IMR-90 (cell line): ENCODE measurements at regions not wholly inside any gene's neighbourhood (a gene's known extent, or its start where the extent isn't known, plus 50 kb on each side); places are given as distances from the start of the nearest gene placed in this dataset.

Experiments used
- ATAC-seq: fragments of 200-7000 bp; cut with Tn5 transposase; 2 replicates; pipeline ENCODE4 v1.9.1; 2020; ENCODE audit warnings: low read depth, mild to moderate bottlenecking, moderate library complexity
- BruUV-seq: library from RNA; stranded (reverse); fragments of 400-500 nt; replicated peaks from 2 replicates; lab custom pipeline; 2021; lab: Mats Ljungman, UMichigan
- CTCF ChIA-PET: fragments of 300-600 bp; formaldehyde crosslinking; extraction: SDS; loops from one replicate; lab custom pipeline; 2021; ENCODE audit warnings: antibody characterized with exemption; lab: Yijun Ruan, JAX
- POLR2A ChIA-PET: fragments of 300-600 bp; sonication (Branson Sonifier 250); formaldehyde crosslinking; loops from one replicate; lab custom pipeline; 2022; ENCODE audit warnings: antibody characterized with exemption; ENCODE audit not compliant: unreplicated experiment; lab: Charles Lee
- DNase-seq: peaks from one replicate; pipeline ENCODE4 v3.0.0; 2013
- H2AFZ ChIP-seq: replicated peaks from 2 replicates; pipeline ENCODE3; 2013; ENCODE audit warnings: low read length, mild to moderate bottlenecking; ENCODE audit not compliant: poor library complexity
- H2AK5ac ChIP-seq: 2 replicates; pipeline ENCODE4 v1.6.1; 2013; ENCODE audit warnings: low read depth, low read length, inconsistent platforms
- H2AK9ac ChIP-seq: replicated peaks from 2 replicates; pipeline ENCODE3; 2013; ENCODE audit warnings: mild to moderate bottlenecking, low read depth, low read length, moderate library complexity; ENCODE audit not compliant: poor library complexity
- H2BK120ac ChIP-seq: 2 replicates; pipeline ENCODE4 v1.6.1; 2013; ENCODE audit warnings: low read depth, low read length, inconsistent platforms
- H2BK15ac ChIP-seq: 3 replicates; pipeline ENCODE4 v1.6.1; 2013; ENCODE audit warnings: low read depth, low read length, inconsistent platforms
- H2BK20ac ChIP-seq: 2 replicates; pipeline ENCODE4 v1.6.1; 2013; ENCODE audit warnings: low read depth, mild to moderate bottlenecking, inconsistent platforms, low read length, moderate library complexity
- H2BK5ac ChIP-seq: 2 replicates; pipeline ENCODE4 v1.6.1; 2013; ENCODE audit warnings: mild to moderate bottlenecking, low read depth, low read length, inconsistent platforms; ENCODE audit not compliant: poor library complexity, severe bottlenecking
- H3K14ac ChIP-seq: replicated peaks from 2 replicates; pipeline ENCODE4 v1.6.1; 2013; ENCODE audit warnings: low read depth, low read length, inconsistent platforms
- H3K18ac ChIP-seq: 2 replicates; pipeline ENCODE4 v1.6.1; 2013; ENCODE audit warnings: low read depth, low read length, control low read depth
- H3K23ac ChIP-seq: 2 replicates; pipeline ENCODE4 v1.6.1; 2013; ENCODE audit warnings: low read depth, low read length, inconsistent platforms
- H3K27ac ChIP-seq: 2 replicates; pipeline ENCODE4 v1.5.1; 2013; ENCODE audit warnings: mild to moderate bottlenecking, control low read depth, low read length; ENCODE audit not compliant: insufficient read depth
- H3K27me3 ChIP-seq: 2 replicates; pipeline ENCODE4 v1.6.1; 2013; ENCODE audit warnings: low read length; ENCODE audit not compliant: control insufficient read depth, insufficient read depth
- H3K36me3 ChIP-seq: 2 replicates; pipeline ENCODE4 v1.6.1; 2013; ENCODE audit warnings: low read length, mixed read lengths; ENCODE audit not compliant: control insufficient read depth, insufficient read depth
- H3K4ac ChIP-seq: 2 replicates; pipeline ENCODE4 v1.6.1; 2013; ENCODE audit warnings: low read depth, low read length, inconsistent platforms
- H3K4me1 ChIP-seq: 2 replicates; pipeline ENCODE4 v1.6.1; 2013; ENCODE audit warnings: low read length, mixed read lengths; ENCODE audit not compliant: control insufficient read depth, insufficient read depth
- H3K4me2 ChIP-seq: 2 replicates; pipeline ENCODE4 v1.6.1; 2013; ENCODE audit warnings: low read depth, mild to moderate bottlenecking, control low read depth, low read length, moderate library complexity
- H3K4me3 ChIP-seq: 2 replicates; pipeline ENCODE4 v1.5.1; 2013; ENCODE audit warnings: low read depth, mild to moderate bottlenecking, control low read depth, low read length, moderate library complexity; ENCODE audit not compliant: insufficient read depth
- H3K56ac ChIP-seq: 2 replicates; pipeline ENCODE4 v1.6.1; 2013; ENCODE audit warnings: low read length, inconsistent platforms; ENCODE audit not compliant: insufficient read depth; ENCODE audit errors: extremely low read depth
- H3K79me1 ChIP-seq, 2 experiments: 2 replicates each; pipeline ENCODE4 v1.6.1; 2013; ENCODE audit warnings: low read length in 2 of 2, inconsistent platforms in 1 of 2, low read depth in 1 of 2
- H3K9ac ChIP-seq: 2 replicates; pipeline ENCODE4 v1.6.1; 2013; ENCODE audit warnings: low read depth, low read length, control low read depth
- H3K9me1 ChIP-seq: 2 replicates; pipeline ENCODE4 v1.6.1; 2013; ENCODE audit warnings: low read length, inconsistent platforms; ENCODE audit not compliant: insufficient read depth
- H3K9me3 ChIP-seq: 2 replicates; pipeline ENCODE4 v1.6.1; 2013; ENCODE audit warnings: low read length; ENCODE audit not compliant: control insufficient read depth, insufficient read depth
- H4K20me1 ChIP-seq: 2 replicates; pipeline ENCODE4 v1.6.1; 2013; ENCODE audit warnings: low read length, inconsistent platforms; ENCODE audit not compliant: insufficient read depth
- H4K5ac ChIP-seq: 2 replicates; pipeline ENCODE4 v1.6.1; 2013; ENCODE audit warnings: mild to moderate bottlenecking, low read depth, low read length, control low read depth
- H4K8ac ChIP-seq, 2 experiments: 2 replicates each; pipeline ENCODE4 v1.6.1; 2013; ENCODE audit warnings: low read depth in 2 of 2, low read length in 2 of 2, control low read depth in 1 of 2, inconsistent platforms in 1 of 2
- H4K91ac ChIP-seq: 2 replicates; pipeline ENCODE4 v1.6.1; 2013; ENCODE audit warnings: low read depth, low read length, inconsistent platforms; ENCODE audit not compliant: insufficient read depth
- BHLHE40 ChIP-seq: fragments of 150-350 bp; IDR thresholded peaks from 2 replicates; pipeline ENCODE4 v1.6.1; 2016; ENCODE audit warnings: mild to moderate bottlenecking, low read depth, low read length
- CEBPB ChIP-seq: IDR thresholded peaks from 2 replicates; pipeline ENCODE4 v1.6.1; 2012; ENCODE audit warnings: low read depth, low read length, improper control_type of control experiment
- MAFK ChIP-seq: IDR thresholded peaks from 2 replicates; pipeline ENCODE4 v1.6.1; 2012; ENCODE audit warnings: low read depth, low read length, improper control_type of control experiment
- RFX5 ChIP-seq: IDR thresholded peaks from 2 replicates; pipeline ENCODE4 v1.8.0; 2012; ENCODE audit warnings: low read depth, mild to moderate bottlenecking, low read length, moderate library complexity
- SMC3 ChIP-seq: fragments of 150-350 bp; IDR thresholded peaks from 2 replicates; pipeline ENCODE4 v1.6.1; 2016; ENCODE audit warnings: low read depth, mild to moderate bottlenecking, antibody characterized with exemption, low read length, moderate library complexity
- WGBS, 2 experiments: methylation state at CpG; one replicate each; pipeline versions ENCODE4 v1.1.5 to v1.1.7; 2013; ENCODE audit warnings: missing lambda C conversion rate in 2 of 2; ENCODE audit not compliant: insufficient read length in 1 of 2; ENCODE audit errors: extremely low coverage in 2 of 2; 5-methylcytosine and 5-hydroxymethylcytosine counted together
- dilution Hi-C: fragments of 300-500 bp; cut with HindIII; formaldehyde crosslinking; loops from one replicate; pipeline ENCODE4 v1.14.3; 2018; ENCODE audit warnings: low sequenced_read_pairs; ENCODE audit not compliant: unreplicated experiment
- in situ Hi-C: fragments of 300-500 bp; cut with MboI; formaldehyde crosslinking; loops from 3 replicates; pipeline ENCODE4 v1.14.3; 2019; ENCODE audit warnings: low sequenced_read_pairs, inconsistent platforms, mixed read lengths
- intact Hi-C: fragments of 100-400 bp; cut with micrococcal nuclease; formaldehyde crosslinking; loops from 2 replicates; pipeline ENCODE4 v1.10.0; 2022

GRCh38 chr10:43945908-43946307 is 297.2 kb upstream of the ZNF32 start:
- H3K14ac ChIP-seq = no peak overlapping the region
- H3K4ac ChIP-seq = no peak overlapping the region
- no peak overlapping the region for H4K91ac ChIP-seq
- ATAC-seq = no peak
- no peak overlapping the region for H4K5ac ChIP-seq
- no peak overlapping the region for H2BK120ac ChIP-seq
- H3K4me1 ChIP-seq = peaks cover under 1% of the 10 kb centered on the region
- no peak overlapping the region for H2BK20ac ChIP-seq
- no peaks in the 10 kb centered on the region for H3K79me1 ChIP-seq
- H3K23ac ChIP-seq = no peak overlapping the region
- H3K36me3 ChIP-seq = no peaks in the 10 kb centered on the region
- H2AK9ac ChIP-seq = no peak overlapping the region
- WGBS, 2 experiments = 100% methylated on average over 1 of the region's 4 CpGs; no CpG with 5 or more reads in 1 of the 2 experiments
- in situ Hi-C loops = no loop called here
- TF ChIP-seq BHLHE40 = no peak
- TF ChIP-seq MAFK = no peak
- no peak for TF ChIP-seq CEBPB
- TF ChIP-seq RFX5 = no peak
- no peak for TF ChIP-seq SMC3
- H3K27me3 ChIP-seq = no peaks in the 10 kb centered on the region
- no peak overlapping the region for H3K9ac ChIP-seq
- no peak overlapping the region for H2BK15ac ChIP-seq
- H2AK5ac ChIP-seq = 0 out of 2 replicates have a peak overlapping the region, but pooled peaks have one; percentile 33
- H3K9me1 ChIP-seq = 0 out of 2 replicates have a peak, but pooled peaks cover 8% of the 10 kb centered on the region
- no peaks in the 10 kb centered on the region for H3K9me3 ChIP-seq
- no peak overlapping the region for H2AFZ ChIP-seq
- BruUV-seq = no TSS peak
- H3K27ac ChIP-seq = no peak overlapping the region
- DNase-seq = no peak
- intact Hi-C loops = no loop called here
- no peak overlapping the region for H3K4me3 ChIP-seq
- dilution Hi-C loops = no loop called here
- ChIA-PET POLR2A (no interaction called here), CTCF (no interaction called here)
- H4K20me1 ChIP-seq = no peaks in the 10 kb centered on the region
- no peak overlapping the region for H2BK5ac ChIP-seq
- H3K56ac ChIP-seq = no peak overlapping the region
- H3K4me2 ChIP-seq = no peak overlapping the region
- no peak overlapping the region for H3K18ac ChIP-seq
- no peak overlapping the region for H4K8ac ChIP-seq
